ENCODE measurements at regions not wholly inside any gene's neighbourhood (a gene's known extent, or its start where the extent isn't known, plus 50 kb on each side); places are given as distances from the start of the nearest gene placed in this dataset.

DNA sequence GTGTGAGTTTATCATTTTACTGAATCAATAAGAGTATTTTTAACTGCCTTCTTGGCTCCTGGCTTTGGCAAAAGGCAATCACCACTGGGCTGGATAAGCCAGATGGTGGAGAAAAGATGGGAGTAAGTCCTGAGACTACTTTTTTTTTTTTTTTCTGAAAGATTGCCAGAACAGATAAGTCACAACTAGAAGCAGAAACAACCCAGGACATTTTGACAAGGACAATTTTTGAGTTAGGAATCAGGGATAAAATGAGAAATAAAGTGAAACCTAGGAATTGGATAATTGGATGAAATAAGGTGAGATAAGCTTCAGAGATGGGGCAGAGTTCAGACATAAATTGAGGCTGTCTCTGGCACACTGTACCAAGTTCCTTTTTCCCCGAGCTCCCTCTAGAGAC lies 471.0 kb downstream of the KLHL13 start:
- TF ChIP-seq, protein P1, sequence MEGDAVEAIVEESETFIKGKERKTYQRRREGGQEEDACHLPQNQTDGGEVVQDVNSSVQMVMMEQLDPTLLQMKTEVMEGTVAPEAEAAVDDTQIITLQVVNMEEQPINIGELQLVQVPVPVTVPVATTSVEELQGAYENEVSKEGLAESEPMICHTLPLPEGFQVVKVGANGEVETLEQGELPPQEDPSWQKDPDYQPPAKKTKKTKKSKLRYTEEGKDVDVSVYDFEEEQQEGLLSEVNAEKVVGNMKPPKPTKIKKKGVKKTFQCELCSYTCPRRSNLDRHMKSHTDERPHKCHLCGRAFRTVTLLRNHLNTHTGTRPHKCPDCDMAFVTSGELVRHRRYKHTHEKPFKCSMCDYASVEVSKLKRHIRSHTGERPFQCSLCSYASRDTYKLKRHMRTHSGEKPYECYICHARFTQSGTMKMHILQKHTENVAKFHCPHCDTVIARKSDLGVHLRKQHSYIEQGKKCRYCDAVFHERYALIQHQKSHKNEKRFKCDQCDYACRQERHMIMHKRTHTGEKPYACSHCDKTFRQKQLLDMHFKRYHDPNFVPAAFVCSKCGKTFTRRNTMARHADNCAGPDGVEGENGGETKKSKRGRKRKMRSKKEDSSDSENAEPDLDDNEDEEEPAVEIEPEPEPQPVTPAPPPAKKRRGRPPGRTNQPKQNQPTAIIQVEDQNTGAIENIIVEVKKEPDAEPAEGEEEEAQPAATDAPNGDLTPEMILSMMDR (conservative IDR thresholded peaks at IDR 0.05): no peak
- no peak for TF ChIP-seq EZH2 (IDR thresholded peaks at IDR 0.05; ENCODE audit: low read depth)
